GM19468 (cell line): ENCODE measurements at regions not wholly inside any gene's neighbourhood (a gene's known extent, or its start where the extent isn't known, plus 50 kb on each side); places are given as distances from the start of the nearest gene placed in this dataset.
"Not testable (repeated sequence)": the region's sequence is repeated elsewhere in the genome, so short reads cannot be mapped to it uniquely, and the experiment has no call there.

ENCODE experiments used
- ATAC-seq: cut with Tn5 transposase; IDR thresholded peaks from one replicate; pipeline ENCODE4 v1.9.1; 2021; ENCODE audit warnings: mild to moderate bottlenecking, moderate library complexity, moderate number of reproducible peaks; ENCODE audit not compliant: unreplicated experiment; ENCODE audit errors: extremely low read depth

GRCh38 chr16:85286951-85287814 is 174.9 kb upstream of the CIBAR2 start:
- no peak for ATAC-seq

- not testable (repeated sequence) for ATAC-seq
Measured at GRCh38 chr16:85287815-85288109, 175.5 kb upstream of the CIBAR2 start.

- no peak for ATAC-seq
Measured at GRCh38 chr16:85288341-85288868, 176.1 kb upstream of the CIBAR2 start.

- no peak for ATAC-seq
Measured at GRCh38 chr16:85288869-85289660, 176.8 kb upstream of the CIBAR2 start.

- no peak for ATAC-seq
Measured at GRCh38 chr16:85289760-85290625, 177.7 kb upstream of the CIBAR2 start.

DNA sequence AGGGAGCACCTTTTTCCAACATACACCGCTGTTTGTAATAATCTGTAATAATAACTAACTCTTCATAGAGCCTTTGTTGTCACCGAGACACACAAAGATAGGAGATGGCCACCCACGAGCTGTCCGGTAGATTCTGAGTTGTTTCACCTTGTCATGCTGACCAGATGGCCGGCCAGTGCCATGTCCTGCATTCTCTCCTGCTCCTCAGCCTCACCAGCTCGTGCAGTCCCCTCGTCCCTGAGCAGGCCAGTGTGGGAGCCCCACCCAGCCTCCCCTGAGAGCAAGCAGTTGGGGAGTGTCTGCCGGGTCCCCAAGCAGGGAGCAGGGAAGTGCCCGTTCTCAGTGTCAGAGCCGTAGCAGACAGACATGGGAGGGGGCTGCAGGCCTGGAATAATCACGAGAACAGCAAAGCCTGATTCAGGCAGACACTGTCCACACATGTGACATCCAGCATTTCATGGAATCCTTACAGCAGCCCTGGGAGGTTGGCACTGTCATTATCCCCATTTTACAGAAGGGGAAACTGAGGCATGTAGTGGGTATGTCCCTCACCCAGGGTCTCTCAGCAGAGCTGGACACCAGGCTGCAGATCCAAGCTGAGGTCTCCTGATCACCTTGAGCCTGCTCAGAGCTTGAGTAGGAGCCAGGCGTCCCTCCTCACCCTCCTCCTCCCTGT is 178.5 kb upstream of the CIBAR2 start:
- ATAC-seq: no peak

- no peak for ATAC-seq
Measured at GRCh38 chr16:85291302-85292148, 179.3 kb upstream of the CIBAR2 start.

DNA sequence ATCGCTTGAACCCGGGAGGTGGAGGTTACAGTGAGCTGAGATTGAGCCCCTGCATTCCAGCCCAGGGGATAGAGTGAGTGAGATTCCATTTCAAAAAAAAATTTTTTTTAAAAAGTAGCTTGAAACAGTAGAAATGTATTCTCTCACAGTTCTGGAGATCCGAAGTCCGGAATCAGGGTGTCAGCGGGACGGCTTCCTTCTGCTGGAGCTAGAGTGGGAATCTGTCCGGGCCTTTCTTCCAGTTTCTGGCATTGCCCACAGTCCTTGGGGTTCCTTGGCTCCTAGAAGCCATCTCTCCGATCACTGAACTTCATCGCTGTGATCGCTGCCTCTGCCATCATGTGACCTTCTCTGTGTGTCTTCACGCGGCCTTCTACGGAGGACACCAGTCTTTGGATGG is 181.2 kb upstream of the CIBAR2 start:
- ATAC-seq: no peak

DNA sequence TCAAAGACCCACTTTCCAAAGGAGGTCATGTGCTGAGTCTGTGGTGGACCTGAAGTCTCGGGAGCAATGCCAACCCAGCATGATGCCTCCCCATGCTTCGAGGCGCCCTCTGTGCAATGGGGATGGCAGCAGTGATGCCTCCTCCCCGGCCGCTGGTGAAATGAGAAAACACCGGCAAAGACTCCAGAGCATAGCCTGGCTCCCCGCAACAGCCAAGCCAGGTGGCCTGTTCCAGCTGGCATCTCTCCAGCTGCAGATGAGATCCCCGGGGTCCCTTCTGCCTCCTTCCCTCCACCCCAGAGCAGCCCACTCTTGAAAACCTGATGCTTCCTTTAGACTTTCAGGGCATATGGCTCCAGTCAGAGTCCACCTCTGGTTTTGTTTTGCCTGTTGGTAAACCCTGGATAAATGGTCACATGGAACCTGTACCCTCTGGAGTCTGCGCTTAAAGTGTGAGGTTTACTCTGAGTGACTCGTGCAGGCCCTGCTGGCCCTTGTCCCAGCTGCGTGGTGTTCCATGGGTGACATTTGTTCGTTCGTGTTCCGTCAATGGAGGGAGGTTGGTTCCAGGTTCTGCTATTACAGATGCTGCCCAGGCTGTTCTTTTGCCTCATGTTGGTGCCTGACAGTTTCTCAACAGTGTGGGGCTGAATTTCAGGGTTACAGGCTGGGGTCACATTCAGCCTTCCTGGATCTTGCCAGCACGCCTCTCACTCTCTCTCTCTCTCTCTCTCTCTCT is 181.8 kb upstream of the CIBAR2 start:
- ATAC-seq: no peak

- no peak for ATAC-seq
Measured at GRCh38 chr16:85294810-85295508, 182.7 kb upstream of the CIBAR2 start.

- no peak for ATAC-seq
Measured at GRCh38 chr16:85296859-85297660, 184.8 kb upstream of the CIBAR2 start.

- ATAC-seq: no peak
Measured at GRCh38 chr16:85297881-85298280, 185.6 kb upstream of the CIBAR2 start.

GRCh38 chr16:85300406-85300968 is 188.2 kb upstream of the CIBAR2 start:
- no peak for ATAC-seq

DNA sequence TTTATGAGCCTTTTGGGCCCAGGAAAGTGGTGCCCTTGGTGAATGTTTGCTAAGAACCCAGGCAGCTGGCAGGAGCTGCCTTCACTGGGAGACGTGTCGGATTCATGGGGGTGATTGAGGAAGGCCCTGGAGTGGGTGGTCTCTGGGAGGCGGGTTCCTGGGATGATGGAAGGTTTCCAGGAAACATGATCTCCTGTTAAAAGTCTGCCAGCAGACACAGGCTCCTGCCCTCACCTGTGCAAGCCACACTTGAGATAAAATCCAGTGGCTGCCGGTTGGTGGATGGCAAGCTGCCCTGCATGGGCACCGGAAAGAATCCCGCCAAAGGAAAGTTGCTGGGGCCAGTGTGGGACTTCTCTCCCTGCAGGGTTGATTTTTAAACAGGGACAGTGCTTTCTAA is 189.0 kb upstream of the CIBAR2 start:
- no peak for ATAC-seq

- ATAC-seq: no peak
Measured at GRCh38 chr16:85302018-85302847, 190.0 kb upstream of the CIBAR2 start.

- ATAC-seq: no peak
Measured at GRCh38 chr16:85302848-85303353, 190.6 kb upstream of the CIBAR2 start.
